Sigmoid colon (tissue), 4 donors: ENCODE measurements at regions not wholly inside any gene's neighbourhood (a gene's known extent, or its start where the extent isn't known, plus 50 kb on each side); places are given as distances from the start of the nearest gene placed in this dataset.

Experiments used
- CTCF ChIP-seq, 4 experiments: fragments of 450-650 bp in 3 of 4; fragments of 200-600 bp in 1 of 4; IDR thresholded peaks; one replicate each; pipeline ENCODE4 v1.5.1; 2016 to 2019; ENCODE audit warnings: antibody characterized with exemption in 4 of 4, mild to moderate bottlenecking in 3 of 4, moderate library complexity in 2 of 4
- EP300 ChIP-seq, 4 donors: sonication (generic); formaldehyde crosslinking; IDR thresholded peaks; one replicate each; pipeline ENCODE4 v1.6.1; 2017; ENCODE audit warnings: antibody characterized with exemption in 4 of 4
- POLR2A ChIP-seq, 2 donors: fragments of 450-650 bp; IDR thresholded peaks; one replicate each; pipeline ENCODE4 v1.6.1; 2016; ENCODE audit warnings: antibody characterized with exemption in 2 of 2, mild to moderate bottlenecking in 2 of 2, moderate library complexity in 2 of 2
- POLR2AphosphoS5 ChIP-seq, 4 donors: sonication (generic); formaldehyde crosslinking; IDR thresholded peaks; one replicate each; pipeline ENCODE4 v1.6.1; 2017; ENCODE audit warnings: antibody characterized with exemption in 4 of 4

- TF ChIP-seq EP300 (IDR thresholded peaks at IDR 0.05) (no peak), POLR2AphosphoS5 (IDR thresholded peaks at IDR 0.05) (no peak), CTCF (IDR thresholded peaks at IDR 0.05) (no peak), POLR2A (IDR thresholded peaks at IDR 0.05) (no peak)
Observed at GRCh38 chr13:110798081-110798994, 84.8 kb downstream of the ING1 start.
